ENCODE measurements at regions not wholly inside any gene's neighbourhood (a gene's known extent, or its start where the extent isn't known, plus 50 kb on each side); places are given as distances from the start of the nearest gene placed in this dataset.

DNA sequence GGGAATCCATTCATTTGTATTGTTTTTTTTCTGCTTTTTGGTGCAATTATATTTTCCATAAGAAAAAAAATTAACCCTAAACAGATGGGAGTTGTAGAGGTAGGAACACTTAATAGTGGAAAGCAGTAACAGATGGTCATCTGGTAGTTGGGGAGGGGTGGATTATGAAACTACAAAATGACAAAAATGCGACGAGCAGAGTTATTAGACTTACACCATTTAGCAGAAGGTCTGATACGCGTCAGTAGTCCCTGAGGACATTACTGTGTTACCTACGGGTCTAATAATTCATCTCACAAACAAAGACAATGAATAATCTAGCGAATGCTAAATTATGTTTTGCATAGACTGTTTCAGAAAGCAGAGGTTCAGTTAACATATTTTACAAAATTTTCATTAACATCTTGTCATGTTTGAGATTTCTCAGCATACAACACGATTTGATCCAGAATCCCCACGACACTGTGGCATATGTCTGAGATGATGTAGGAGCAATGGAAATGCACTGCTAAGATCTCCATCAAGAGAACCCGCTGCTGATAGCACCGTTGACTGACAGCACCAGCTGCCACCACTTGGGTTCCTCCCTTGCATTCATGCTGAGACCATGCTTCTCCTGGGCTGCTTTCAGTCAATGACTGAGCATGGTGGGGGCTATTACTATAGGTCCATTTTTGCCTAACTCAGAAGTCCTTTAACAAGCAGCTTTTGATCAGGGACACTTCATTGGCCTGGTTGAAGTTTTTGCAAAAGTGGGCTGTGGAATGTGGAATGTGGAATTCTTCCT lies 182.2 kb upstream of the CPHXL start:
- intact Hi-C loops (cut with micrococcal nuclease; ENCODE audit: unreplicated experiment) = no loop called here
- CTCF ChIA-PET (ENCODE audit: unreplicated experiment) = no interaction called here
- BruUV-seq (replicated peaks) = no TSS peak

DNA sequence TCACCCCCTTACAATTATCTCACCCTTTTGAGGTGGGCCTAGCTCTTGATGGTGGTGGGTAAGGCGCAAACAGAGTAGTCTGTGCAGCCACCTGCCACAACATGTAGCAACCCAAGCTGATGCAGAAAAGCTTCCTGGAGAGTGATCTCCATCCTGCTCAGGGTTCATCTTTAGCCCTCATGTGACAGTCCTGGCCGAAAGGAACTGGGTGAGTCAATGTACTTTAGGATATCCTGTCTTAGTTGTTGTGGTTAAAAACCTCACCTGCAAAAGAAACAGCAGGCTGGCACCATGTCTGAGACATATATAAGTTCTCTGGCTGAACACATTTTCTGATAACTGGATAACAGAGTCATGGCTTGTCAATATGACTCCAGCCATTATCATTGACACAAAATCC lies 183.5 kb upstream of the CPHXL start:
- H4K20me1 ChIP-seq (ENCODE audit: insufficient read depth, low read length) = no peaks in the 10 kb centered on the region
- no peaks in the 10 kb centered on the region for H3K9me2 ChIP-seq (ENCODE audit: insufficient read depth, low read length)
- DNase-seq (ENCODE audit: low spot score) = no peak
- no peak overlapping the region for H2AFZ ChIP-seq (ENCODE audit: low read length)
- intact Hi-C loops (cut with micrococcal nuclease; ENCODE audit: unreplicated experiment) = no loop called here
- H3K4me3 ChIP-seq (ENCODE audit: low read depth, low read length, poor library complexity, severe bottlenecking) = no peak overlapping the region
- H3K4me1 ChIP-seq (ENCODE audit: insufficient read depth, low read length, poor library complexity, severe bottlenecking) = no peaks in the 10 kb centered on the region
- CTCF ChIA-PET (ENCODE audit: unreplicated experiment) = no interaction called here
- POLR2A ChIA-PET = no interaction called here
- no peaks in the 10 kb centered on the region for H3K9me3 ChIP-seq (ENCODE audit: low read length)
- no peaks in the 10 kb centered on the region for H3K36me3 ChIP-seq (ENCODE audit: insufficient read depth, low read length)
- H3K27ac ChIP-seq (ENCODE audit: low read depth, low read length, poor library complexity, severe bottlenecking) = no peak overlapping the region
- no peak overlapping the region for H3K4me2 ChIP-seq (ENCODE audit: low read length)
- no TSS peak for BruUV-seq (replicated peaks)
- no peaks in the 10 kb centered on the region for H3K79me2 ChIP-seq (ENCODE audit: insufficient read depth, low read depth, low read length)
- TF ChIP-seq CTCF (conservative IDR thresholded peaks at IDR 0.05; ENCODE audit: low read length) (no peak), EZH2phosphoT487 (IDR thresholded peaks at IDR 0.05; ENCODE audit: borderline replicate concordance, low read depth, low read length) (no peak)

More for the DNA sequence above, 182.2 kb upstream of the CPHXL start:
- no peak overlapping the region for H3K27ac ChIP-seq (ENCODE audit: low read depth, low read length, poor library complexity, severe bottlenecking)
- no peak overlapping the region for H2AFZ ChIP-seq (ENCODE audit: low read length)
- H3K9me2 ChIP-seq (ENCODE audit: insufficient read depth, low read length) = no peaks in the 10 kb centered on the region
- H4K20me1 ChIP-seq (ENCODE audit: insufficient read depth, low read length) = no peaks in the 10 kb centered on the region
- no peaks in the 10 kb centered on the region for H3K9me3 ChIP-seq (ENCODE audit: low read length)
- POLR2A ChIA-PET = no interaction called here
- TF ChIP-seq CTCF (conservative IDR thresholded peaks at IDR 0.05; ENCODE audit: low read length) (no peak), EZH2phosphoT487 (IDR thresholded peaks at IDR 0.05; ENCODE audit: borderline replicate concordance, low read depth, low read length) (no peak)
- H3K4me2 ChIP-seq (ENCODE audit: low read length) = no peak overlapping the region
- H3K4me3 ChIP-seq (ENCODE audit: low read depth, low read length, poor library complexity, severe bottlenecking) = no peak overlapping the region
- H3K79me2 ChIP-seq (ENCODE audit: insufficient read depth, low read depth, low read length) = no peaks in the 10 kb centered on the region
- DNase-seq (ENCODE audit: low spot score) = no peak
- H3K36me3 ChIP-seq (ENCODE audit: insufficient read depth, low read length) = no peaks in the 10 kb centered on the region
- no peaks in the 10 kb centered on the region for H3K4me1 ChIP-seq (ENCODE audit: insufficient read depth, low read length, poor library complexity, severe bottlenecking)

DNA sequence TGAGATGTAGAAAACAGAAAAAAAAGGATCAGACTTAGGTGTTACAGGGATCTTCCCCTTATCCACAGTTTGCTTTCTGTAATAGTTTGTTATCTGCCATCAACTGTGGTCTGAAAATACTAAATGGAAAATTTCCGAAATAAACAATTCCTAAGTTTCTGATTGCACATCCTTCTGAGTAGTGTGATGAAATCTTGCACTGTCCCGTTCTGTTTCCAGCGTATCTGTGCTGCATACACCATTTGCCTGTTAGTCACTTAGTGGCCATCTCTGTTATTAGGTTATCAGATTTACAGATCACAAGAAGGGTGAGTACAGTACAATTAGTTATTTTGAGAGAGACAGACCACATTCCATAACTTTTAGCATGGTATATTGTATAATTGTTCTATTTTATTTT lies 185.6 kb upstream of the CPHXL start:
- no peaks in the 10 kb centered on the region for H4K20me1 ChIP-seq (ENCODE audit: insufficient read depth, low read length)
- H3K4me1 ChIP-seq (ENCODE audit: insufficient read depth, low read length, poor library complexity, severe bottlenecking) = no peaks in the 10 kb centered on the region
- no peak overlapping the region for H2AFZ ChIP-seq (ENCODE audit: low read length)
- H3K9me3 ChIP-seq (ENCODE audit: low read length) = no peaks in the 10 kb centered on the region
- intact Hi-C loops (cut with micrococcal nuclease; ENCODE audit: unreplicated experiment) = no loop called here
- no peaks in the 10 kb centered on the region for H3K9me2 ChIP-seq (ENCODE audit: insufficient read depth, low read length)
- TF ChIP-seq EZH2phosphoT487 (IDR thresholded peaks at IDR 0.05; ENCODE audit: borderline replicate concordance, low read depth, low read length) = no peak
- no peak for TF ChIP-seq CTCF (conservative IDR thresholded peaks at IDR 0.05; ENCODE audit: low read length)
- ChIA-PET CTCF (ENCODE audit: unreplicated experiment) (no interaction called here), POLR2A (no interaction called here)
- H3K79me2 ChIP-seq (ENCODE audit: insufficient read depth, low read depth, low read length) = no peaks in the 10 kb centered on the region
- no TSS peak for BruUV-seq (replicated peaks)
- DNase-seq (ENCODE audit: low spot score) = no peak
- no peak overlapping the region for H3K4me2 ChIP-seq (ENCODE audit: low read length)
- H3K4me3 ChIP-seq (ENCODE audit: low read depth, low read length, poor library complexity, severe bottlenecking) = no peak overlapping the region
- no peaks in the 10 kb centered on the region for H3K36me3 ChIP-seq (ENCODE audit: insufficient read depth, low read length)
- no peak overlapping the region for H3K27ac ChIP-seq (ENCODE audit: low read depth, low read length, poor library complexity, severe bottlenecking)
